Rectal smooth muscle tissue (tissue), 1 donor: ENCODE measurements at regions not wholly inside any gene's neighbourhood (a gene's known extent, or its start where the extent isn't known, plus 50 kb on each side); places are given as distances from the start of the nearest gene placed in this dataset.

Experiments used
- H3K27ac ChIP-seq: one replicate; pipeline ENCODE4 v1.7.0; 2013; ENCODE audit warnings: low read depth, low read length, inconsistent platforms
- H3K27me3 ChIP-seq: one replicate; pipeline ENCODE4 v1.7.0; 2013; ENCODE audit warnings: low read length; ENCODE audit not compliant: control insufficient read depth, insufficient read depth
- H3K36me3 ChIP-seq: one replicate; pipeline ENCODE4 v1.7.0; 2013; ENCODE audit warnings: low read length; ENCODE audit not compliant: control insufficient read depth, insufficient read depth
- H3K4me1 ChIP-seq: one replicate; pipeline ENCODE4 v1.7.0; 2013; ENCODE audit warnings: low read length; ENCODE audit not compliant: control insufficient read depth, insufficient read depth
- H3K4me3 ChIP-seq: one replicate; pipeline ENCODE4 v1.7.0; 2013; ENCODE audit warnings: low read length
- H3K9ac ChIP-seq: one replicate; pipeline ENCODE4 v1.7.0; 2013; ENCODE audit warnings: low read length

GRCh38 chr11:115919341-115920091 is 415.3 kb upstream of the CADM1 start:
- Histone ChIP-seq H3K4me1 (no peaks in the 10 kb centered on the region), H3K27ac (no peak overlapping the region), H3K27me3 (no peaks in the 10 kb centered on the region), H3K36me3 (no peaks in the 10 kb centered on the region), H3K4me3 (no peak overlapping the region), H3K9ac (no peak overlapping the region)

- no peak overlapping the region for H3K4me3 ChIP-seq
- no peaks in the 10 kb centered on the region for H3K36me3 ChIP-seq
- H3K9ac ChIP-seq, result no peak overlapping the region
- no peak overlapping the region for H3K27ac ChIP-seq
- no peaks in the 10 kb centered on the region for H3K4me1 ChIP-seq
- no peaks in the 10 kb centered on the region for H3K27me3 ChIP-seq
Observed at GRCh38 chr11:115918576-115918975, 414.4 kb upstream of the CADM1 start.

DNA sequence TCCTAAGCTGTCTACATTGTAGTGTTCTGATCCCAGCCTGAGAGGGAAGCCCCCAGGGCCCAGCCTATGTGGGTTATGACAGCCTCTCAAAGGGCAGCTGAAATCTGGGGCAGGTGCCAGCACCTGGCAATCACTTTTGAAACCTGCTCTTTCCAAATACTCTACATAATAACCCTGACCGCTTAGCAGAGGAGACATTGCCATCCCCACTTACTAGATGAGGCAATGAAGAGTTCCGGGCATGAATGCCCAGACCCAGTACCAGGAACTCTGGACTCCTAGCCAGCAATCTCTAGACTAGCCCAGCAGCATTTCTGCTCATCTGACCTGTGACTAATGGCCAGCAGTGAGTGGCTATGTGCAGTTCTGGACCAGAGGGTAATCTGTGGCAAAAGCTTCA is 412.4 kb upstream of the CADM1 start:
- H3K27me3 ChIP-seq, result no peaks in the 10 kb centered on the region
- H3K4me3 ChIP-seq, result no peak overlapping the region
- H3K9ac ChIP-seq, result no peak overlapping the region
- H3K4me1 ChIP-seq, result no peaks in the 10 kb centered on the region
- H3K27ac ChIP-seq, result no peak overlapping the region
- H3K36me3 ChIP-seq, result no peaks in the 10 kb centered on the region

DNA sequence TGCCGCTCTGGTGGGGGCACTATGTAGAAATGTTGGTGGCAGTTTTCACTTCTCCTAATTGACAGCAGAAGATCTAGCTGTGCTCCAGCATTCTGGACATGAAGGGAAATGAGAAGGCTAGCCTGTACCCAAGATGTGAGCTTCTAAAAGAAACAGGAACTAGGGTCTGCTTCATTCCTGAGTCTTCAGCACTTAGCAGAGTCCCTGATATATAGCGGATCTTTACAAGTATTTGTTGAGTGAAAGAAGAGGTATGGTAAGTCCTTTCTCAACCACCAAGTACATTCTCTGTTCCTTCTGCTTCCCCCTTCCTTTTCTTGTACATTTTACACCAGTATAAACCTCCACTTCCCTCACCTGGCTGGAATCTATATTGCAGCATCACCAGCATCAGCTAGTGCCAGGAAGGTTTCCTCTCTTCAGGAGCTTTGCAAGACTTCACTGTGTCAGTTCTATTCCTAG is 408.3 kb upstream of the CADM1 start:
- Histone ChIP-seq H3K27ac (no peak overlapping the region), H3K4me3 (no peak overlapping the region), H3K4me1 (no peaks in the 10 kb centered on the region), H3K36me3 (no peaks in the 10 kb centered on the region), H3K27me3 (no peaks in the 10 kb centered on the region), H3K9ac (no peak overlapping the region)

DNA sequence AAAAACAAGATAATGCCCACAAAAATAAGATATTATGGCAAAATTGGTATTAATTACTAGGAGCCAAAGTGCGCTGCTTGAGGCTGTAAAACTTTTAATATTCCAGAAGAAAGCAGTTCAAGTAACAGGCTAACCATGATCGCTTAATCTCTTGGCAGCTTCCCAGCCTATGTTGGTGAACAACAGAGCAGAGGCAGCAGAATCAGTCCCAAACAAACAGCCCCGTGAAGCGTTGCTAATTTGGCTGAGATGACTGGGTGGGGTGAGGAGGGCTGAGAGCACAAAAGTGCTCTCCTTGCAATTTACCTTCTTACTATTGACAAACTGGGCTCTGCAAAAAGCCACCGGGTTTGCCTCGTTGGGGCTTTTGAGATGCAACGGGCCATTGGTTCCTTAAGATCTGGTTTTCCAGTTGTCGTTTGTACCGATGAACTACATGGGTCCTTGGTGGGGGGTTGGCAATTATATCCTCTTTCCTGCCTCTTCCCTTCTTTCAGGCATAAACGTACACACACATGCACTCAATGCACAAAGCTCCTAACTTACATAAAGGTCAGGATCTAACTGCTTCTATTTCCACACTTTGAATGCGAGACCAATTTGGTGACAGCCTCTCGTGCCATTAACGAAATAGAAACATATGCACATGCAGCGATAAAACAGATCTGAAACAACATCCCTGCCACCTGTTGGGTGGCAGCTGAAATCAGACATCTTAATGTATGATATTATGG is 407.6 kb upstream of the CADM1 start:
- Histone ChIP-seq H3K27me3 (no peaks in the 10 kb centered on the region), H3K4me1 (no peaks in the 10 kb centered on the region), H3K9ac (no peak overlapping the region), H3K36me3 (no peaks in the 10 kb centered on the region), H3K4me3 (no peak overlapping the region), H3K27ac (no peak overlapping the region)

GRCh38 chr11:115910379-115910778 is 406.2 kb upstream of the CADM1 start:
- H3K27me3 ChIP-seq, result no peaks in the 10 kb centered on the region
- no peak overlapping the region for H3K9ac ChIP-seq
- no peak overlapping the region for H3K27ac ChIP-seq
- no peak overlapping the region for H3K4me3 ChIP-seq
- no peaks in the 10 kb centered on the region for H3K4me1 ChIP-seq
- no peaks in the 10 kb centered on the region for H3K36me3 ChIP-seq

DNA sequence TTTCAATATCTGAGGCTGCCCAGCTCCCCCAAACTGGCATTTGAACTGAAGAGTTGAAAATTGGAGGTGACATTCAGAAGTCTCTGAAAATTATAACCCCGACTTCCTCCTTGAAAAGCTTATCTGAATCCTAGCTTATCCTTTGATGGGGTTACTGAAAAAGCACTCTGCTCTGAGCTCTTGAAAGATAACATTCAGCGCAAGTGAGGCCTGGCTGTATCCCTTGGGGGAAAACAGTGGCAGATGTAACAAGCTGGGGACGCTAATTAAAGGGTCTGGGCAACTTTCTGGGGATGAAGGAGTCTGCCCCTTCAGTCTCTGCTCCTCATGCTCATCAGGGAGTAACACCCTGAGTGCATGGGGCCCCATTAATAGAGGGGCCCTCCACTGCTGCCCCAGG is 402.0 kb upstream of the CADM1 start:
- no peaks in the 10 kb centered on the region for H3K36me3 ChIP-seq
- H3K4me3 ChIP-seq, result no peak overlapping the region
- H3K9ac ChIP-seq, result no peak overlapping the region
- H3K4me1 ChIP-seq, result no peaks in the 10 kb centered on the region
- H3K27ac ChIP-seq, result no peak overlapping the region
- no peaks in the 10 kb centered on the region for H3K27me3 ChIP-seq

- no peak overlapping the region for H3K27ac ChIP-seq
- no peaks in the 10 kb centered on the region for H3K4me1 ChIP-seq
- H3K9ac ChIP-seq, result no peak overlapping the region
- H3K4me3 ChIP-seq, result no peak overlapping the region
- no peaks in the 10 kb centered on the region for H3K36me3 ChIP-seq
- H3K27me3 ChIP-seq, result no peaks in the 10 kb centered on the region
Observed at GRCh38 chr11:115905341-115906000, 401.3 kb upstream of the CADM1 start.

DNA sequence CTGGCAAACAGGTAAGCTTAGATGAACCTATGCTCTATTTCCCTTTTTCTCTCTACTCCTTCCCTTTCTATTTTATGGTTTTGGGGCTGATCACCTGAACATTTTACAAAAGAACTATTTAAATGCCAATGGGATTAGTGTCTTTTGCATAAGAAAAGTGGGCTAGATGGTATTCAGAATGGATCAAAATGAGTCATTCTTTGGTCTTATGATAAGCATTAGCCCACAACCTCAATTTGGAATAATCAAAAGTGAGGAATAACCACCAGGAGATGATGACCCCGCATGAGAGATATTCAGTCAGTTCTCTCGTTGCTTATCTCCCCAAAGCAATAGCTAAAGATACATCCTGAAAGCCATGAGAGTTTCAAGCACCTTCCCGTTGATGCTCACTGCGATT is 399.0 kb upstream of the CADM1 start:
- Histone ChIP-seq H3K36me3 (no peaks in the 10 kb centered on the region), H3K4me3 (no peak overlapping the region), H3K4me1 (no peaks in the 10 kb centered on the region), H3K27ac (no peak overlapping the region), H3K27me3 (no peaks in the 10 kb centered on the region), H3K9ac (no peak overlapping the region)

- H3K4me3 ChIP-seq, result no peak overlapping the region
- H3K27ac ChIP-seq, result no peak overlapping the region
- H3K9ac ChIP-seq, result no peak overlapping the region
- H3K27me3 ChIP-seq, result no peaks in the 10 kb centered on the region
- no peaks in the 10 kb centered on the region for H3K4me1 ChIP-seq
- H3K36me3 ChIP-seq, result no peaks in the 10 kb centered on the region
Observed at GRCh38 chr11:115901069-115901468, 396.9 kb upstream of the CADM1 start.

GRCh38 chr11:115900111-115900510 is 395.9 kb upstream of the CADM1 start:
- no peaks in the 10 kb centered on the region for H3K36me3 ChIP-seq
- H3K9ac ChIP-seq, result no peak overlapping the region
- H3K4me1 ChIP-seq, result no peaks in the 10 kb centered on the region
- no peaks in the 10 kb centered on the region for H3K27me3 ChIP-seq
- no peak overlapping the region for H3K27ac ChIP-seq
- no peak overlapping the region for H3K4me3 ChIP-seq

DNA sequence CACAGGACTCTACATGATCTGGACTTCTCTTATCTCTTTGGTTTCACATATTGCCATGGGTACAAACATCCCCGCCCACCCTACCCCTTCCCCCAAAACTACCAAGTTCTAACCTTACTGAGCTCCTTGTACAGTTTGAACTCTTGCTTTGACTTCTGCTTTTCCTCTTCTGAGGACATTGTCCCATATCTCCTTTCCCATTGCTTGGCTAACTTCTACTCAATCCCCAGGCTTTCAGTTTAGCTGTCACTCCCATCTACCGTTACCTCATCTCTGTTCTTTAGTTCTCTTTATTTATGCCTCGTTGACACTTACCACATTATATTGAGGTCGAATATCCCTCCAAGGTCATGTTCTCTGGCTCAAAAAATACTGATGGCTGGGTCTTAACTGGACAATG is 393.5 kb upstream of the CADM1 start:
- Histone ChIP-seq H3K36me3 (no peaks in the 10 kb centered on the region), H3K27ac (no peak overlapping the region), H3K4me3 (no peak overlapping the region), H3K4me1 (no peaks in the 10 kb centered on the region), H3K9ac (no peak overlapping the region), H3K27me3 (no peaks in the 10 kb centered on the region)
